Uterus (tissue), 3 donors: ENCODE measurements at regions not wholly inside any gene's neighbourhood (a gene's known extent, or its start where the extent isn't known, plus 50 kb on each side); places are given as distances from the start of the nearest gene placed in this dataset.

Experiments
- DNase-seq, 2 donors: peaks; one replicate each; pipeline ENCODE4 v3.0.0-alpha.2; 2019 to 2020
- H3K27ac ChIP-seq, 2 donors: fragments of 200-600 bp; sonication (generic); 1 replicate in 1 of 2; 2 replicates in 1 of 2; pipeline ENCODE4 v1.5.1; 2016 to 2018
- H3K27me3 ChIP-seq, 2 donors: fragments of 200-600 bp; sonication (generic); one replicate each; pipeline ENCODE4 v1.5.1; 2018 to 2019; ENCODE audit warnings: control low read depth in 1 of 2
- H3K36me3 ChIP-seq, 2 donors: fragments of 200-600 bp; sonication (generic); one replicate each; pipeline ENCODE4 v1.5.1; 2019; ENCODE audit warnings: control low read depth in 1 of 2
- H3K4me1 ChIP-seq, 2 donors: fragments of 200-600 bp; sonication (generic); one replicate each; pipeline ENCODE4 v1.5.1; 2018 to 2019; ENCODE audit warnings: control low read depth in 1 of 2
- H3K4me3 ChIP-seq, 2 donors: fragments of 200-600 bp; sonication (generic); 1 replicate in 1 of 2; 2 replicates in 1 of 2; pipeline ENCODE4 v1.5.1; 2018 to 2019; ENCODE audit warnings: mild to moderate bottlenecking in 1 of 2
- H3K9me3 ChIP-seq, 2 donors: fragments of 200-600 bp; sonication (generic); one replicate each; pipeline ENCODE4 v1.5.1; 2019; ENCODE audit warnings: control low read depth in 1 of 2
- CTCF ChIP-seq, 4 experiments: fragments of 200-600 bp in 2 of 4; fragments of 450-650 bp in 2 of 4; sonication (generic) in 2 of 4; IDR thresholded peaks; one replicate each; pipeline ENCODE4 v1.5.1; 2016 to 2019; ENCODE audit warnings: antibody characterized with exemption in 4 of 4, mild to moderate bottlenecking in 2 of 4, moderate library complexity in 1 of 4
- POLR2A ChIP-seq, 2 donors: fragments of 450-650 bp; IDR thresholded peaks; one replicate each; pipeline ENCODE4 v1.6.1; 2016; ENCODE audit warnings: antibody characterized with exemption in 2 of 2, mild to moderate bottlenecking in 1 of 2, moderate library complexity in 1 of 2
- intact Hi-C: fragments of 100-400 bp; cut with DNase I; formaldehyde crosslinking; loops from one replicate; pipeline ENCODE4 v1.15.1; 2023; ENCODE audit warnings: low total_unique reads
- donor health status: DM: yes; HTN: yes; CAD: no.

GRCh38 chr2:199199797-199200196, 257.9 kb downstream of the SATB2 start:
- intact Hi-C loops, result no loop called here
- H3K36me3 ChIP-seq, result no peaks in the 10 kb centered on the region

GRCh38 chr2:199197448-199197847, 260.3 kb downstream of the SATB2 start:
- H3K9me3 ChIP-seq, result no peaks in the 10 kb centered on the region
- peaks cover 0 to 6% of the 10 kb centered on the region in 2 donors for H3K4me1 ChIP-seq
- H3K27me3 ChIP-seq, result no peaks in the 10 kb centered on the region
- H3K36me3 ChIP-seq, result no peaks in the 10 kb centered on the region
- H3K27ac ChIP-seq, result no peak overlapping the region
- no peak for TF ChIP-seq POLR2A (IDR thresholded peaks at IDR 0.05)
- TF ChIP-seq CTCF (IDR thresholded peaks at IDR 0.05), result no peak
- DNase-seq, result no peak
- no peak overlapping the region for H3K4me3 ChIP-seq
- intact Hi-C loops, result no loop called here

More at GRCh38 chr2:199199797-199200196, 257.9 kb downstream of the SATB2 start:
- Histone ChIP-seq H3K4me1 (peaks cover 0 to 6% of the 10 kb centered on the region in 2 donors), H3K4me3 (no peak overlapping the region), H3K27me3 (no peaks in the 10 kb centered on the region), H3K9me3 (no peaks in the 10 kb centered on the region), H3K27ac (no peak overlapping the region)
- no peak for DNase-seq
- TF ChIP-seq CTCF (IDR thresholded peaks at IDR 0.05), result no peak
- TF ChIP-seq POLR2A (IDR thresholded peaks at IDR 0.05), result no peak

- no peak for TF ChIP-seq POLR2A (IDR thresholded peaks at IDR 0.05)
- TF ChIP-seq CTCF (IDR thresholded peaks at IDR 0.05), result no peak
- Histone ChIP-seq H3K36me3 (no peaks in the 10 kb centered on the region), H3K9me3 (no peaks in the 10 kb centered on the region), H3K27me3 (no peaks in the 10 kb centered on the region), H3K4me3 (no peak overlapping the region), H3K4me1 (peaks cover 0 to 6% of the 10 kb centered on the region in 2 donors), H3K27ac (no peak overlapping the region)
- DNase-seq, result no peak
- intact Hi-C loops, result no loop called here
Measured at GRCh38 chr2:199196686-199197085, 261.1 kb downstream of the SATB2 start.

- intact Hi-C loops, result no loop called here
- no peak for DNase-seq
Measured at GRCh38 chr2:199195927-199196502, 261.7 kb downstream of the SATB2 start.

GRCh38 chr2:199191461-199191860, 266.3 kb downstream of the SATB2 start:
- Histone ChIP-seq H3K9me3 (no peaks in the 10 kb centered on the region), H3K4me1 (peaks cover 0 to 5% of the 10 kb centered on the region in 2 donors), H3K4me3 (no peak overlapping the region), H3K27ac (no peak overlapping the region), H3K27me3 (no peaks in the 10 kb centered on the region), H3K36me3 (no peaks in the 10 kb centered on the region)
- intact Hi-C loops, result no loop called here
- TF ChIP-seq CTCF (IDR thresholded peaks at IDR 0.05) (no peak), POLR2A (IDR thresholded peaks at IDR 0.05) (no peak)
- DNase-seq, result no peak

More at GRCh38 chr2:199195927-199196502, 261.7 kb downstream of the SATB2 start:
- Histone ChIP-seq H3K9me3 (no peaks in the 10 kb centered on the region), H3K4me1 (peaks cover 0 to 6% of the 10 kb centered on the region in 2 donors), H3K36me3 (no peaks in the 10 kb centered on the region), H3K4me3 (no peak overlapping the region), H3K27me3 (no peaks in the 10 kb centered on the region), H3K27ac (no peak overlapping the region)
- no peak for TF ChIP-seq CTCF (IDR thresholded peaks at IDR 0.05)
- TF ChIP-seq POLR2A (IDR thresholded peaks at IDR 0.05), result no peak
